ENCODE measurements at regions not wholly inside any gene's neighbourhood (a gene's known extent, or its start where the extent isn't known, plus 50 kb on each side); places are given as distances from the start of the nearest gene placed in this dataset.

DNA sequence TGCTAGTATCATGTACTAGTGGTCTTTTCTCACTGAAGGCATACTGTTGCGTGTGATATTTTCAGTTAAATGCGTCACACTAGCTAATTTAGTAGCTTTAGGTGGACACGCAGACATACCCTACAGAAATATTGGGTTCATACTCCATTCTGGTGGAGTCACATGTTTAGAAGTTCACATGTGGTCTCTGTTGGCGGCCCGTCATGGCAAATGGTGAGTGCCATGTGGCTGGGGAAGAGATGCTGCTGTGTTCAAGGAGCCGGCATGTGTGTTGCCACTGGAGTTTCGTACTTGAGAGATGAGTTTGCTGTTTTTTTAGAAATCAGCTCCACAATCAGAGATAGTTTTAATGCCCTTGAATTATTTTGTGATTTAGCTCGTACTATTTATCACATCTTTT lies 454.6 kb downstream of the PCNX1 start:
- TF ChIP-seq CTCF (IDR thresholded peaks at IDR 0.05; ENCODE audit: low read length) (no peak), EZH2 (IDR thresholded peaks at IDR 0.05; ENCODE audit: borderline replicate concordance, low read length) (no peak)

All from OCI-LY1 (cell line).